ENCODE measurements at regions not wholly inside any gene's neighbourhood (a gene's known extent, or its start where the extent isn't known, plus 50 kb on each side); places are given as distances from the start of the nearest gene placed in this dataset.

GRCh38 chr3:98985431-98985830 is 83.9 kb upstream of the DCBLD2 start:
- Histone ChIP-seq H3K4me1 (peaks cover 0 to 19% (median 9%) of the 10 kb centered on the region in 9 donors), H3K27me3 (no peaks in the 10 kb centered on the region), H3K27ac (peak overlapping the region in 4 of 10 donors; percentile 21 to 54 (median 30)), H3K4me3 (no peak overlapping the region), H3K36me3 (no peaks in the 10 kb centered on the region), H3K9me3 (no peaks in the 10 kb centered on the region)
- ATAC-seq (peak in 3 of 8 donors; percentile 18 to 66 (median 30)), DNase-seq (no peak)
- intact Hi-C loops (cut with DNase I) = no loop called here
- peak in 3 of 9 donors; percentile 17 to 29 (median 20) for TF ChIP-seq CTCF (IDR thresholded peaks at IDR 0.05)
- WGBS, 2 donors = 36 to 40% methylated on average over 3 of the region's 3 CpGs

GRCh38 chr3:98984024-98984423 is 82.5 kb upstream of the DCBLD2 start:
- Histone ChIP-seq H3K9me3 (no peaks in the 10 kb centered on the region), H3K36me3 (no peaks in the 10 kb centered on the region), H3K4me1 (peaks cover 0 to 19% (median 9%) of the 10 kb centered on the region in 9 donors), H3K27ac (no peak overlapping the region), H3K4me3 (no peak overlapping the region), H3K27me3 (no peaks in the 10 kb centered on the region)
- intact Hi-C loops (cut with DNase I) = no loop called here
- DNase-seq (no peak), ATAC-seq (no peak)
- WGBS, 2 donors = 94 to 100% methylated on average over 1 of the region's 1 CpG
- TF ChIP-seq CTCF (IDR thresholded peaks at IDR 0.05) = no peak

- ATAC-seq (no peak), DNase-seq (no peak)
- Histone ChIP-seq H3K4me1 (peaks cover 0 to 19% (median 11%) of the 10 kb centered on the region in 9 donors), H3K27me3 (no peaks in the 10 kb centered on the region), H3K27ac (peak overlapping the region in 1 of 10 donors; percentile 6), H3K9me3 (no peaks in the 10 kb centered on the region), H3K36me3 (no peaks in the 10 kb centered on the region), H3K4me3 (no peak overlapping the region)
- intact Hi-C loops (cut with DNase I) = no loop called here
- no peak for TF ChIP-seq CTCF (IDR thresholded peaks at IDR 0.05)
- 56 to 62% methylated on average over 2 of the region's 2 CpGs for WGBS, 2 donors
These were observed 80.9 kb upstream of the DCBLD2 start for GRCh38 chr3:98982351-98982750.

GRCh38 chr3:98980915-98981596 is 79.6 kb upstream of the DCBLD2 start:
- WGBS, 2 donors = 31 to 55% methylated on average over 2 of the region's 2 CpGs
- Histone ChIP-seq H3K36me3 (no peaks in the 10 kb centered on the region), H3K27ac (no peak overlapping the region), H3K27me3 (no peaks in the 10 kb centered on the region), H3K9me3 (no peaks in the 10 kb centered on the region), H3K4me3 (no peak overlapping the region), H3K4me1 (peaks cover 0 to 19% (median 5%) of the 10 kb centered on the region in 9 donors)
- ATAC-seq (no peak), DNase-seq (no peak)
- no peak for TF ChIP-seq CTCF (IDR thresholded peaks at IDR 0.05)
- intact Hi-C loops (cut with DNase I) = no loop called here

All from heart right ventricle (tissue), 16 donors.